PC-3 (cell line): ENCODE measurements at regions not wholly inside any gene's neighbourhood (a gene's known extent, or its start where the extent isn't known, plus 50 kb on each side); places are given as distances from the start of the nearest gene placed in this dataset.

Experiments used
- CTCF ChIP-seq: fragments of 300-600 bp; sonication (generic); conservative IDR thresholded peaks from 2 replicates; pipeline ENCODE4 v1.5.1; 2017; ENCODE audit warnings: antibody characterized with exemption, low read depth, mild to moderate bottlenecking, low read length
- EZH2 ChIP-seq: fragments of 300-600 bp; sonication (generic); IDR thresholded peaks from one replicate; pipeline ENCODE4 v1.6.1; 2017; ENCODE audit warnings: antibody characterized with exemption, mild to moderate bottlenecking, low read length; ENCODE audit not compliant: unreplicated experiment
- EZH2phosphoT487 ChIP-seq: fragments of 300-600 bp; sonication (generic); IDR thresholded peaks from 2 replicates; pipeline ENCODE4 v1.6.1; 2018; ENCODE audit warnings: mild to moderate bottlenecking, antibody characterized with exemption, low read length, borderline replicate concordance

- no peak for TF ChIP-seq CTCF
- TF ChIP-seq EZH2 = no peak
- no peak for TF ChIP-seq EZH2phosphoT487
Observed at GRCh38 chr1:172774561-172774960, 115.7 kb downstream of the FASLG start.
